GM18519 (cell line): ENCODE measurements at regions not wholly inside any gene's neighbourhood (a gene's known extent, or its start where the extent isn't known, plus 50 kb on each side); places are given as distances from the start of the nearest gene placed in this dataset.

Experiments
- ATAC-seq: cut with Tn5 transposase; IDR thresholded peaks from one replicate; pipeline ENCODE4 v1.9.1; 2021; ENCODE audit warnings: mild to moderate bottlenecking, moderate library complexity; ENCODE audit not compliant: unreplicated experiment, low FRiP score

DNA sequence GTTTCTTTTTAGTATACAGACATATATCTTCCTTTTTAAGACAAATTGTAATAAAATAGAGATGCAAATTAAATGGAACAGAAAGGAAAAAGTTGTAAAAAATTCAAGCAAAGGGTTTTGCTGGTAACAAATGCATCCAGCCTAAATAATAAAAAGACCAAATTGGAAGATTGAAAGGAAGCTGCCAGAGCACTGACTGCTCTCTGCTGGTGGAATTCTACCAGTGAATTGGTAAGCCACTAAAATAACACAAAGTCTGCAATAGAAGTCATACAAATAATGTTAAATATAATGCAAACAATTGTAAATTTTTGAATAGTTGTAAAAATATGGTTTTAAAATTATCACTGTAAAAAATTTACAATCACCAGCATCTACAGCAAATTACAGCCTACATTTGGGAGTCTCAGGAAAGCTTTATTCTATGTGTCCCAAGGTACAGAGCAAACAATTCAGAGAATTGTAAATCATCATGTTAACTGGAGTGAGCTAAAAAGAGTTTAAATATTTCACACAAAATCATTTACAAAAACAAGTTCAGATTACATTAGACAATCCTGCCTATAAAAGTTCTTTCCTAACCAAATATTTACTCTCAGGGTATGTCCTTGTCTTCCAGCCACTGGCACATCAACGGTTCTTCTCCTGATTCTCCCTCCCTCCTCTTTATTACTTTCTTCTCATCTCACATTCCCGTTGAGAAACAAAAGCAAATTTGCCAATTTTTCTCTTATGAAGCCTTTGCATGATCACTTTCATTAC, 1322.5 kb downstream of the PCDH7 start:
- ATAC-seq = no peak

GRCh38 chr4:32043248-32043633, 1323.1 kb downstream of the PCDH7 start:
- ATAC-seq = no peak

GRCh38 chr4:32061916-32062315, 1341.7 kb downstream of the PCDH7 start:
- no peak for ATAC-seq

DNA sequence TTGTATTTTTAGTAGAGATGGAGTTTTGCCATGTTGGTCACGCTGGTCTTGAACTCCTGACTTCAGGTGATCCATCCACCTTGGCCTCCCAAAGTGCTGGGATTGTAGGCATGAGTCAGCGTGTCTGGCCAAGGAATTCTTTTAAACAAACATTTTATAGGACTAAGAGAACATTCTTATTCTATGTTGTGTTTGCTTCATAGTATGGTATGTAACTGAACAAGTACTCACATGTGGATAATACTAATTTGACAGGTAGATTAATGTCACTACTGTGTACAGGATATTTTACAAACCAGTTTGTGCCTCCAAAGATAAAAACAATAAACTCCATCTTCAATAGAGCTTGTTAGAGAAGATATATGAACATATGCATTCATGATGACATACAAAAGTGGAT, 1353.4 kb downstream of the PCDH7 start:
- ATAC-seq = no peak

GRCh38 chr4:32087211-32087610, 1367.0 kb downstream of the PCDH7 start:
- ATAC-seq = no peak

- ATAC-seq = no peak
Observed at GRCh38 chr4:32094987-32095386, 1374.8 kb downstream of the PCDH7 start.

- no peak for ATAC-seq
Observed at GRCh38 chr4:32102896-32103295, 1382.7 kb downstream of the PCDH7 start.

DNA sequence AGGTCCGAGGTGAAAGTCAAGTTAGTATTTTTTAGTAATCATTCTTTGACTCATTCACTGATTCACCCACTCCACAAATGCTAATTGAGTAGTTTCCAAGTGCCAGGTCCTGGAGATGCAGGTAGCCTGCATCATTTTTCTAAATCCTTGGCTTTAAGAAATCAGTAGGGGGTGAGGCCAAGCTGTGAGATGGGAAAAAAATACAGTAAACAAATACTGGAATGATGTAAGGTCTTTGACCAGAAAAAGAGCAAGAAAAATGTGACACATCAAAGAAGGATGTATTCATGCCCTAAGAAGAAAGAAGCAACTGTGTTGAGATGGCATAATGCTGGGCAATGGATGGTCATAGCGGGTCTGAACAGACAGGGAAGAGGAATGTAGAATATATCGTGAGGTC, 1386.6 kb downstream of the PCDH7 start:
- ATAC-seq = no peak

DNA sequence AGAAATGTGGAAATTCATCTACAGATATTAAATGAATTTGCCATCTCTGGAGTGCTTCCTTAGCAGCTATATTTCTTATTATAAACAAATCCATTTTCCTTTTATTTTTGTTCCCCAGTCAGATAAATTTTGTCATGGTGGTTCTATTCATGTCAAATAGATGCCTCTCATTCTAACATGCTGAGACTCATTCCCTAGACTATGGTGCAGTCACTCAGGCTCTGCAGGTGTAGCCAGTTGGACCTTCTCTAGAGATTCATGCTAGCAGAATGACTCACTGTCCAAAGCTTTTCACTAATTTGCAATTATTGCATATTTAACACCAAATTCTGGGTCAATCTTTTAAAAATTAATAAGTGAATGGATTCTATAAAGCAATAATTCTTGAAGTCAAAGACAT, 1392.7 kb downstream of the PCDH7 start:
- ATAC-seq = no peak

GRCh38 chr4:32117693-32118092, 1397.5 kb downstream of the PCDH7 start:
- no peak for ATAC-seq

DNA sequence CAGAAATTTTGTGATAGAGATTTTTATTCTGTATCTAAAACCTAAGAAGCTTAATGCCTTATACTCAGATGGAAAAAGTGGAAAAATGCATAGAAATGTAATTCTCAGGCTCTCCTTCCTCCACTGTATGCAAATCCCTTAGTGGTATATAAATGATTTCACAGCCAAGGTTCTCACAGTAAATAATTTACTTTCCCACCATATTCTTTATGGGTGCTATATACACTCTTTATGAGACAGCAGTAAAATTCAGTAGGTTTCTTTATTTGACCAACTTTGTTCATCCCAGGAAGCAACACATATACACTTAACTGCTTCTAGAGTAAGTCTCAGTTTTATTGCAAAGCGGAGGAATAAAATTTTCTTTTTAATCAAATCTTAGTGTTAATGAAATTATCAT, 1399.7 kb downstream of the PCDH7 start:
- ATAC-seq = no peak

DNA sequence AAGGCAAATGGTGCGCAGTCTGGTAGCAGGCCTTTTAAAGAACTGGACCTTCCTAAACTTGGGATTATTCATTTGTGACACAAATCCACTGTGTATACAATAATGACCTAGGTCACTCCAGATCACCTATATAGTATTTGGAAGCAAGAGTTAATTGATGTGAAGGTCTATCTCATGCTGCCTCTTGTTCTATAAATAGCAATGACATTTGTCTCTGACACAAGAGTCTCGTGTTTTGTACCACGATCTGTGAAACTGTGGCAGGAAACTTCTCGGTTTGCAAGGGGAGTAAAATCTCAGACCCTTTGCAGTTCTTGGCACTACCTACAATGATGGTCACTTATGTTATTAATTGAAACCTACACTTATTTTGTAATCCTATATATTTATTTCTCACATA, 1408.4 kb downstream of the PCDH7 start:
- no peak for ATAC-seq

DNA sequence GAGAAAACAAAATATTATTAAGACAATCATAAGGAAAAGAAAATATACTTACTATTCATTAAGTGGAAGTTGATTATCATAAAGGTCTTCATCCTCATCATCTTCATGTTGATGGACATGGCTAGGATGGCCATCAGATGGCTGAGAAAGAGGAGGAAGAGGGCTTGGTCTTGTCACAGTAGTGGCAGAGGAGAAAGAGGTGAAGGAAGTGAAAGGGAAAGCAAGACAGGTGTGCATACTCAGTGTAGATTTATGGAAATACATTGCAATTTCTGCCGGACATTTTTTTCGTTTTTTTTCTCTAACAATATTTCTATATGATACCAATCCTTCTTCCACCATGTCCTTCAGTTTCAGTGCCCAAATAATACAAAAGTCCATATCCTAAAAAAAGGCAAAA, 1409.8 kb downstream of the PCDH7 start:
- ATAC-seq = no peak

DNA sequence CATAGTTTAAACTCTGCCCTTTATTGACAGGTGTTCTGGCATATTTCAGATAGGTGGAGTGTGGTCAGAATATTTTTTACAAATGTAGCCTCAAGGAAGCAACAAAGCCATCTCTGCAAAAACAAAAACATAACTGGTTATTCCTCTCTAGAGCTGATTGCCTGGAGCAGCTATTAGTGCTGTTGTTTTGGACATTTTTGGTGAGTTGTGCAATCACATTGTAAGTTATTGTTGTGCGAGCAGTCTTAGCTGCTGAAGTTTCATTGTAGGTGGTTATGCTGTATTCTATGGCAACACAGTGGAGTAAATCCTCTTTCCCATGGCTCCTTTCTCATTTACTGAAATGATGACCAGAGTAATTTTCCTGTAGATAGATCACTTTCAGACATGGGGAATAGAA, 1413.0 kb downstream of the PCDH7 start:
- ATAC-seq = no peak

GRCh38 chr4:32133734-32134133, 1413.6 kb downstream of the PCDH7 start:
- ATAC-seq = no peak

DNA sequence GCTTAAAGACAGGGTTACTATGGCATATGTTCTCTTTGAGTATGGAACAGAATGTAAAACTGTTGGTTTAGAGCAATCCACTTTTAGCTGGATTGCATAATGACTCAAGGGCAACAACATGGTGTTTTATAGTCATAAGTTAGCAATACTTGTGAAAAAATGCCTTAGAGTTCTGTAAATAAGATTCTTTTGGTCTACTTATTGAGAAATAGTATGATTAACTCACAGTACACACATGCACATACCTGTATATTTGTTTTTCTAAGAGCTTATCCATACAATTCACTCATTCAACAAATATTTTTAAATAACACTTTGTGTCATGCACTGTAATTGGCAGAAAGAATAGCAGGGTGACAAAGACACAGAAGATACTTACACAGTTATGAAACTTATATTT, 1415.5 kb downstream of the PCDH7 start:
- no peak for ATAC-seq

- no peak for ATAC-seq
Observed at GRCh38 chr4:32136081-32136787, 1416.1 kb downstream of the PCDH7 start.

GRCh38 chr4:32140636-32141035, 1420.5 kb downstream of the PCDH7 start:
- ATAC-seq = no peak

- ATAC-seq = no peak
Observed at GRCh38 chr4:32142075-32142474, 1421.9 kb downstream of the PCDH7 start.

- no peak for ATAC-seq
Observed at GRCh38 chr4:32145987-32146386, 1425.8 kb downstream of the PCDH7 start.

GRCh38 chr4:32147446-32148085, 1427.4 kb downstream of the PCDH7 start:
- no peak for ATAC-seq
